GM23338 (cell line): ENCODE measurements at regions not wholly inside any gene's neighbourhood (a gene's known extent, or its start where the extent isn't known, plus 50 kb on each side); places are given as distances from the start of the nearest gene placed in this dataset.

Experiments used
- CREB1 ChIP-seq: fragments of 250-450 bp; sonication (Bioruptor Pico); IDR thresholded peaks from 2 replicates; pipeline ENCODE4 v1.5.0; 2020; ENCODE audit warnings: low read depth, mild to moderate bottlenecking, moderate library complexity
- EZH2 ChIP-seq: fragments of 200-600 bp; sonication (generic); IDR thresholded peaks from one replicate; pipeline ENCODE4 v1.8.0; 2017; ENCODE audit warnings: antibody characterized with exemption, mild to moderate bottlenecking, low read depth; ENCODE audit not compliant: unreplicated experiment
- EZH2phosphoT487 ChIP-seq: fragments of 200-600 bp; sonication (generic); IDR thresholded peaks from one replicate; pipeline ENCODE4 v1.8.1; 2018; ENCODE audit warnings: antibody characterized with exemption; ENCODE audit not compliant: unreplicated experiment
- JUNB ChIP-seq: IDR thresholded peaks from one replicate; pipeline ENCODE4 v1.6.1; 2016; ENCODE audit warnings: antibody characterized with exemption; ENCODE audit not compliant: unreplicated experiment
- NANOG ChIP-seq: IDR thresholded peaks from 2 replicates; pipeline ENCODE4 v1.6.1; 2016; ENCODE audit warnings: antibody characterized with exemption, borderline replicate concordance
- POLR2AphosphoS5 ChIP-seq: IDR thresholded peaks from 2 replicates; pipeline ENCODE4 v1.6.1; 2016; ENCODE audit warnings: antibody characterized with exemption, low read depth
- ZNF331 ChIP-seq: fragments of 250-450 bp; sonication (Bioruptor Pico); IDR thresholded peaks from 2 replicates; pipeline ENCODE4 v1.5.0; 2020; ENCODE audit warnings: low read depth, mild to moderate bottlenecking, moderate library complexity
- TF ChIP-seq, protein P1 (sequence below), 2 experiments: fragments of 200-600 bp in 1 of 2; sonication (generic) in 1 of 2; conservative IDR thresholded peaks; 2 replicates each; pipeline versions ENCODE4 v1.5.1 to v1.6.1; 2016 to 2017; ENCODE audit warnings: antibody characterized with exemption in 2 of 2, low read depth in 2 of 2, mild to moderate bottlenecking in 2 of 2, moderate library complexity in 1 of 2
- TF ChIP-seq, protein P2 (sequence below): IDR thresholded peaks from one replicate; pipeline ENCODE4 v1.6.1; 2018; ENCODE audit warnings: antibody characterized with exemption; ENCODE audit not compliant: unreplicated experiment
- TF ChIP-seq, protein P3 (sequence below): fragments of 250-450 bp; sonication (Bioruptor Pico); IDR thresholded peaks from 2 replicates; pipeline ENCODE4 v1.5.0; 2020; ENCODE audit warnings: mild to moderate bottlenecking, moderate library complexity
- TF ChIP-seq, protein P4 (sequence below): IDR thresholded peaks from 2 replicates; pipeline ENCODE4 v1.6.1; 2016; ENCODE audit warnings: antibody characterized with exemption

DNA sequence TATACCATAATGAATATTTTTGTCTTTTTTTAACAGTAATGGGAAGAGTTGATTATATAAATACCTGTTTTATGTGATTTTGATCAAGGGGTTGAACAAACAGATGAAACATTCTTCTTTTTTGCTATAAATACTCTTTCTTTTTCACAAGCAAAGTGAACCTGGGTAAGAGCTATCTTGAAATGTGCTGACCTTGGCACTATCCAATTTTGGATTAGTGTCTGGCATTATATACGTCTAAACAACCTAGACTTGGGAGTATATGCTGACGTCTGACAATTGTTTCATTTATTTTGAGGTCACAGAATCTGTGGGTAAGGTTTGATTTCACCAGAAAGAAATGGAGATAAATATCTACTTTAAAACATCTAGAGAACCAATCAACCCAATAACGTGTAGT is 716.0 kb upstream of the STXBP6 start:
- TF ChIP-seq, protein P1, sequence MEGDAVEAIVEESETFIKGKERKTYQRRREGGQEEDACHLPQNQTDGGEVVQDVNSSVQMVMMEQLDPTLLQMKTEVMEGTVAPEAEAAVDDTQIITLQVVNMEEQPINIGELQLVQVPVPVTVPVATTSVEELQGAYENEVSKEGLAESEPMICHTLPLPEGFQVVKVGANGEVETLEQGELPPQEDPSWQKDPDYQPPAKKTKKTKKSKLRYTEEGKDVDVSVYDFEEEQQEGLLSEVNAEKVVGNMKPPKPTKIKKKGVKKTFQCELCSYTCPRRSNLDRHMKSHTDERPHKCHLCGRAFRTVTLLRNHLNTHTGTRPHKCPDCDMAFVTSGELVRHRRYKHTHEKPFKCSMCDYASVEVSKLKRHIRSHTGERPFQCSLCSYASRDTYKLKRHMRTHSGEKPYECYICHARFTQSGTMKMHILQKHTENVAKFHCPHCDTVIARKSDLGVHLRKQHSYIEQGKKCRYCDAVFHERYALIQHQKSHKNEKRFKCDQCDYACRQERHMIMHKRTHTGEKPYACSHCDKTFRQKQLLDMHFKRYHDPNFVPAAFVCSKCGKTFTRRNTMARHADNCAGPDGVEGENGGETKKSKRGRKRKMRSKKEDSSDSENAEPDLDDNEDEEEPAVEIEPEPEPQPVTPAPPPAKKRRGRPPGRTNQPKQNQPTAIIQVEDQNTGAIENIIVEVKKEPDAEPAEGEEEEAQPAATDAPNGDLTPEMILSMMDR (conservative IDR thresholded peaks at IDR 0.05; ENCODE audit: low read depth in 2 of 2), result no peak
- TF ChIP-seq EZH2 (no peak), EZH2phosphoT487 (no peak), POLR2AphosphoS5 (no peak), CREB1 (CRISPR knock-in tag) (no peak), JUNB (no peak), NANOG (no peak), ZNF331 (no peak)
- TF ChIP-seq, protein P2, sequence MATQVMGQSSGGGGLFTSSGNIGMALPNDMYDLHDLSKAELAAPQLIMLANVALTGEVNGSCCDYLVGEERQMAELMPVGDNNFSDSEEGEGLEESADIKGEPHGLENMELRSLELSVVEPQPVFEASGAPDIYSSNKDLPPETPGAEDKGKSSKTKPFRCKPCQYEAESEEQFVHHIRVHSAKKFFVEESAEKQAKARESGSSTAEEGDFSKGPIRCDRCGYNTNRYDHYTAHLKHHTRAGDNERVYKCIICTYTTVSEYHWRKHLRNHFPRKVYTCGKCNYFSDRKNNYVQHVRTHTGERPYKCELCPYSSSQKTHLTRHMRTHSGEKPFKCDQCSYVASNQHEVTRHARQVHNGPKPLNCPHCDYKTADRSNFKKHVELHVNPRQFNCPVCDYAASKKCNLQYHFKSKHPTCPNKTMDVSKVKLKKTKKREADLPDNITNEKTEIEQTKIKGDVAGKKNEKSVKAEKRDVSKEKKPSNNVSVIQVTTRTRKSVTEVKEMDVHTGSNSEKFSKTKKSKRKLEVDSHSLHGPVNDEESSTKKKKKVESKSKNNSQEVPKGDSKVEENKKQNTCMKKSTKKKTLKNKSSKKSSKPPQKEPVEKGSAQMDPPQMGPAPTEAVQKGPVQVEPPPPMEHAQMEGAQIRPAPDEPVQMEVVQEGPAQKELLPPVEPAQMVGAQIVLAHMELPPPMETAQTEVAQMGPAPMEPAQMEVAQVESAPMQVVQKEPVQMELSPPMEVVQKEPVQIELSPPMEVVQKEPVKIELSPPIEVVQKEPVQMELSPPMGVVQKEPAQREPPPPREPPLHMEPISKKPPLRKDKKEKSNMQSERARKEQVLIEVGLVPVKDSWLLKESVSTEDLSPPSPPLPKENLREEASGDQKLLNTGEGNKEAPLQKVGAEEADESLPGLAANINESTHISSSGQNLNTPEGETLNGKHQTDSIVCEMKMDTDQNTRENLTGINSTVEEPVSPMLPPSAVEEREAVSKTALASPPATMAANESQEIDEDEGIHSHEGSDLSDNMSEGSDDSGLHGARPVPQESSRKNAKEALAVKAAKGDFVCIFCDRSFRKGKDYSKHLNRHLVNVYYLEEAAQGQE, result no peak
- TF ChIP-seq, protein P3, sequence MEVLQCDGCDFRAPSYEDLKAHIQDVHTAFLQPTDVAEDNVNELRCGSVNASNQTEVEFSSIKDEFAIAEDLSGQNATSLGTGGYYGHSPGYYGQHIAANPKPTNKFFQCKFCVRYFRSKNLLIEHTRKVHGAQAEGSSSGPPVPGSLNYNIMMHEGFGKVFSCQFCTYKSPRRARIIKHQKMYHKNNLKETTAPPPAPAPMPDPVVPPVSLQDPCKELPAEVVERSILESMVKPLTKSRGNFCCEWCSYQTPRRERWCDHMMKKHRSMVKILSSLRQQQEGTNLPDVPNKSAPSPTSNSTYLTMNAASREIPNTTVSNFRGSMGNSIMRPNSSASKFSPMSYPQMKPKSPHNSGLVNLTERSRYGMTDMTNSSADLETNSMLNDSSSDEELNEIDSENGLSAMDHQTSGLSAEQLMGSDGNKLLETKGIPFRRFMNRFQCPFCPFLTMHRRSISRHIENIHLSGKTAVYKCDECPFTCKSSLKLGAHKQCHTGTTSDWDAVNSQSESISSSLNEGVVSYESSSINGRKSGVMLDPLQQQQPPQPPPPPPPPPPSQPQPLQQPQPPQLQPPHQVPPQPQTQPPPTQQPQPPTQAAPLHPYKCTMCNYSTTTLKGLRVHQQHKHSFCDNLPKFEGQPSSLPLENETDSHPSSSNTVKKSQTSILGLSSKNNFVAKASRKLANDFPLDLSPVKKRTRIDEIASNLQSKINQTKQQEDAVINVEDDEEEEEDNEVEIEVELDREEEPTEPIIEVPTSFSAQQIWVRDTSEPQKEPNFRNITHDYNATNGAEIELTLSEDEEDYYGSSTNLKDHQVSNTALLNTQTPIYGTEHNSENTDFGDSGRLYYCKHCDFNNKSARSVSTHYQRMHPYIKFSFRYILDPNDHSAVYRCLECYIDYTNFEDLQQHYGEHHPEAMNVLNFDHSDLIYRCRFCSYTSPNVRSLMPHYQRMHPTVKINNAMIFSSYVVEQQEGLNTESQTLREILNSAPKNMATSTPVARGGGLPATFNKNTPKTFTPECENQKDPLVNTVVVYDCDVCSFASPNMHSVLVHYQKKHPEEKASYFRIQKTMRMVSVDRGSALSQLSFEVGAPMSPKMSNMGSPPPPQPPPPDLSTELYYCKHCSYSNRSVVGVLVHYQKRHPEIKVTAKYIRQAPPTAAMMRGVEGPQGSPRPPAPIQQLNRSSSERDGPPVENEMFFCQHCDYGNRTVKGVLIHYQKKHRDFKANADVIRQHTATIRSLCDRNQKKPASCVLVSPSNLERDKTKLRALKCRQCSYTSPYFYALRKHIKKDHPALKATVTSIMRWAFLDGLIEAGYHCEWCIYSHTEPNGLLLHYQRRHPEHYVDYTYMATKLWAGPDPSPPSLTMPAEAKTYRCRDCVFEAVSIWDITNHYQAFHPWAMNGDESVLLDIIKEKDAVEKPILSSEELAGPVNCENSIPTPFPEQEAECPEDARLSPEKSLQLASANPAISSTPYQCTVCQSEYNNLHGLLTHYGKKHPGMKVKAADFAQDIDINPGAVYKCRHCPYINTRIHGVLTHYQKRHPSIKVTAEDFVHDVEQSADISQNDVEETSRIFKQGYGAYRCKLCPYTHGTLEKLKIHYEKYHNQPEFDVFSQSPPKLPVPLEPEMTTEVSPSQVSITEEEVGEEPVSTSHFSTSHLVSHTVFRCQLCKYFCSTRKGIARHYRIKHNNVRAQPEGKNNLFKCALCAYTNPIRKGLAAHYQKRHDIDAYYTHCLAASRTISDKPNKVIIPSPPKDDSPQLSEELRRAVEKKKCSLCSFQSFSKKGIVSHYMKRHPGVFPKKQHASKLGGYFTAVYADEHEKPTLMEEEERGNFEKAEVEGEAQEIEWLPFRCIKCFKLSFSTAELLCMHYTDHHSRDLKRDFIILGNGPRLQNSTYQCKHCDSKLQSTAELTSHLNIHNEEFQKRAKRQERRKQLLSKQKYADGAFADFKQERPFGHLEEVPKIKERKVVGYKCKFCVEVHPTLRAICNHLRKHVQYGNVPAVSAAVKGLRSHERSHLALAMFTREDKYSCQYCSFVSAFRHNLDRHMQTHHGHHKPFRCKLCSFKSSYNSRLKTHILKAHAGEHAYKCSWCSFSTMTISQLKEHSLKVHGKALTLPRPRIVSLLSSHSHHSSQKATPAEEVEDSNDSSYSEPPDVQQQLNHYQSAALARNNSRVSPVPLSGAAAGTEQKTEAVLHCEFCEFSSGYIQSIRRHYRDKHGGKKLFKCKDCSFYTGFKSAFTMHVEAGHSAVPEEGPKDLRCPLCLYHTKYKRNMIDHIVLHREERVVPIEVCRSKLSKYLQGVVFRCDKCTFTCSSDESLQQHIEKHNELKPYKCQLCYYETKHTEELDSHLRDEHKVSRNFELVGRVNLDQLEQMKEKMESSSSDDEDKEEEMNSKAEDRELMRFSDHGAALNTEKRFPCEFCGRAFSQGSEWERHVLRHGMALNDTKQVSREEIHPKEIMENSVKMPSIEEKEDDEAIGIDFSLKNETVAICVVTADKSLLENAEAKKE (CRISPR knock-in tag), result no peak
- TF ChIP-seq, protein P4, sequence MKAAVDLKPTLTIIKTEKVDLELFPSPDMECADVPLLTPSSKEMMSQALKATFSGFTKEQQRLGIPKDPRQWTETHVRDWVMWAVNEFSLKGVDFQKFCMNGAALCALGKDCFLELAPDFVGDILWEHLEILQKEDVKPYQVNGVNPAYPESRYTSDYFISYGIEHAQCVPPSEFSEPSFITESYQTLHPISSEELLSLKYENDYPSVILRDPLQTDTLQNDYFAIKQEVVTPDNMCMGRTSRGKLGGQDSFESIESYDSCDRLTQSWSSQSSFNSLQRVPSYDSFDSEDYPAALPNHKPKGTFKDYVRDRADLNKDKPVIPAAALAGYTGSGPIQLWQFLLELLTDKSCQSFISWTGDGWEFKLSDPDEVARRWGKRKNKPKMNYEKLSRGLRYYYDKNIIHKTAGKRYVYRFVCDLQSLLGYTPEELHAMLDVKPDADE, result no peak
